ENCODE measurements at regions not wholly inside any gene's neighbourhood (a gene's known extent, or its start where the extent isn't known, plus 50 kb on each side); places are given as distances from the start of the nearest gene placed in this dataset.
A peak's percentile ranks its signal among the peaks of the same experiment; 100 is the strongest.

- peak; percentile 89 for TF ChIP-seq CTCF (IDR thresholded peaks at IDR 0.05; ENCODE audit: poor library complexity, severe bottlenecking)
- TF ChIP-seq REST (IDR thresholded peaks at IDR 0.05; ENCODE audit: borderline replicate concordance), result no peak
- TF ChIP-seq TAF1 (IDR thresholded peaks at IDR 0.05; ENCODE audit: low read depth), result peak; percentile 52
- peak; percentile 58 for TF ChIP-seq POLR2AphosphoS5 (IDR thresholded peaks at IDR 0.05)
Measured at GRCh38 chr6:156686301-156686994, 90.7 kb upstream of the ARID1B start.

Data from neural cell (in vitro differentiated cells).